SK-N-MC (cell line): ENCODE measurements at regions not wholly inside any gene's neighbourhood (a gene's known extent, or its start where the extent isn't known, plus 50 kb on each side); places are given as distances from the start of the nearest gene placed in this dataset.

Experiments
- FOXP2 ChIP-seq: optimal IDR thresholded peaks from 2 replicates; pipeline ENCODE3; 2011; ENCODE audit warnings: mild to moderate bottlenecking, moderate library complexity; ENCODE audit not compliant: insufficient read depth; ENCODE audit errors: extremely low read length, control extremely low read depth
- POLR2AphosphoS5 ChIP-seq: IDR thresholded peaks from 2 replicates; pipeline ENCODE4 v1.6.1; 2012; ENCODE audit warnings: mild to moderate bottlenecking, low read depth, low read length, borderline replicate concordance

DNA sequence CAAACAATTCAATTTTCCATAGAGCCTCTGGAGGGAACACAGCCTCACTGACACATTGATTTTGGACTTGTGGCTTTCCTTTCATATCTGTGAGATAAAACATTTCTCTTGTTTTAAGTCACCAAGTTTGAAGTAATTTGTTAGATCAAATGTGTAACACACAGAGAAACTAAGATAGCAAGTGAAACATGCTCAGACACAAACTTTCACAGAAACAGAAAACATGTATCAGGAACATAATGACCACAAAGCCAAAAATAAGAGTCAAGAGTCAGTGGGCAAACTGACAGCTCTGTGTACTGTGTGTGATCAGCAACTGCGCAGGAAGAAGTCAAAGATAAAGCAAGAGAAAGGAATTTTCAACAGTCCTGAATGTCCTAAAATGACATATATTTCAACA lies 1237.5 kb downstream of the AMY1C start:
- no peak for TF ChIP-seq POLR2AphosphoS5
- no peak for TF ChIP-seq FOXP2
